ENCODE measurements at regions not wholly inside any gene's neighbourhood (a gene's known extent, or its start where the extent isn't known, plus 50 kb on each side); places are given as distances from the start of the nearest gene placed in this dataset.

- no peak overlapping the region for H3K27ac ChIP-seq
Observed at GRCh38 chr12:28083840-28084678, 106.2 kb upstream of the CCDC91 start.

DNA sequence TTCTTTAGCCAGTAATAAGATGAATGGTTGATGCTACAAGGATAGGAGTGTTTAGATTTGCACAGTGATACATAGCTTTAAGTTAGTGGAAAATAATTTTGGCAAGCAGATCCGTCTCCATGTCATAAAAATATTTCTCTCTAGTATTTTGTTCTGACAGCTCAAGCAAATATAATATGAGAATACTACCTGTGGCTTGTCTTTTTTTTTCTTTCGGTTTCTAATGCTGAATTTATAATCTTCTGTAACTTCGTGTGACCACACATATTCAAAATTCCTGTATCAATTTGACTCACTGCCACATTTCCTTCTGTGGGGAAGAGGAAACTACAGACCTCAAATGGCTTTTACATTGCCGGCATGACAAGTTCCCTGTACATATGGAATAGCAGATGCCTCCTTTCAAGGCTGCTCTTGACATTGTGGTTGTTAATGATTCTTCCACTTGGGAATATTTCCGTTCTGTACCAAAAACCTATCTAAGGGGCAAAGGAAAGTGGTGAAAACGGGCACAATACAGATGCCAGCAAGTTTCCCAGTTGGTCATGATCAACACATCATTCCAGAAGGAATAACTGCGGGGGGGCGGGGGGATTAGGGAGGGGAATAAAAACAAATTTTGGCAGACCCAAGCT is 103.6 kb upstream of the CCDC91 start:
- no peak for DNase-seq
- in situ Hi-C loops (cut with HindIII; ENCODE audit: low pct_ligation_motif_present, low sequenced_read_pairs), result no loop called here
- TF ChIP-seq, protein P1, sequence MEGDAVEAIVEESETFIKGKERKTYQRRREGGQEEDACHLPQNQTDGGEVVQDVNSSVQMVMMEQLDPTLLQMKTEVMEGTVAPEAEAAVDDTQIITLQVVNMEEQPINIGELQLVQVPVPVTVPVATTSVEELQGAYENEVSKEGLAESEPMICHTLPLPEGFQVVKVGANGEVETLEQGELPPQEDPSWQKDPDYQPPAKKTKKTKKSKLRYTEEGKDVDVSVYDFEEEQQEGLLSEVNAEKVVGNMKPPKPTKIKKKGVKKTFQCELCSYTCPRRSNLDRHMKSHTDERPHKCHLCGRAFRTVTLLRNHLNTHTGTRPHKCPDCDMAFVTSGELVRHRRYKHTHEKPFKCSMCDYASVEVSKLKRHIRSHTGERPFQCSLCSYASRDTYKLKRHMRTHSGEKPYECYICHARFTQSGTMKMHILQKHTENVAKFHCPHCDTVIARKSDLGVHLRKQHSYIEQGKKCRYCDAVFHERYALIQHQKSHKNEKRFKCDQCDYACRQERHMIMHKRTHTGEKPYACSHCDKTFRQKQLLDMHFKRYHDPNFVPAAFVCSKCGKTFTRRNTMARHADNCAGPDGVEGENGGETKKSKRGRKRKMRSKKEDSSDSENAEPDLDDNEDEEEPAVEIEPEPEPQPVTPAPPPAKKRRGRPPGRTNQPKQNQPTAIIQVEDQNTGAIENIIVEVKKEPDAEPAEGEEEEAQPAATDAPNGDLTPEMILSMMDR (IDR thresholded peaks at IDR 0.05; ENCODE audit: low read depth, low read length, missing control alignments), result no peak

More at GRCh38 chr12:28083840-28084678, 106.2 kb upstream of the CCDC91 start:
- Histone ChIP-seq H3K4me3 (ENCODE audit: low read depth, low read length) (no peak overlapping the region), H3K36me3 (replicated peaks) (no peaks in the 10 kb centered on the region), H3K27me3 (replicated peaks) (no peaks in the 10 kb centered on the region)
- DNase-seq, result peak; percentile 28
- TF ChIP-seq, protein P1 (IDR thresholded peaks at IDR 0.05; ENCODE audit: low read depth, low read length, missing control alignments), result no peak
- in situ Hi-C loops (cut with HindIII; ENCODE audit: low pct_ligation_motif_present, low sequenced_read_pairs), result no loop called here

DNA sequence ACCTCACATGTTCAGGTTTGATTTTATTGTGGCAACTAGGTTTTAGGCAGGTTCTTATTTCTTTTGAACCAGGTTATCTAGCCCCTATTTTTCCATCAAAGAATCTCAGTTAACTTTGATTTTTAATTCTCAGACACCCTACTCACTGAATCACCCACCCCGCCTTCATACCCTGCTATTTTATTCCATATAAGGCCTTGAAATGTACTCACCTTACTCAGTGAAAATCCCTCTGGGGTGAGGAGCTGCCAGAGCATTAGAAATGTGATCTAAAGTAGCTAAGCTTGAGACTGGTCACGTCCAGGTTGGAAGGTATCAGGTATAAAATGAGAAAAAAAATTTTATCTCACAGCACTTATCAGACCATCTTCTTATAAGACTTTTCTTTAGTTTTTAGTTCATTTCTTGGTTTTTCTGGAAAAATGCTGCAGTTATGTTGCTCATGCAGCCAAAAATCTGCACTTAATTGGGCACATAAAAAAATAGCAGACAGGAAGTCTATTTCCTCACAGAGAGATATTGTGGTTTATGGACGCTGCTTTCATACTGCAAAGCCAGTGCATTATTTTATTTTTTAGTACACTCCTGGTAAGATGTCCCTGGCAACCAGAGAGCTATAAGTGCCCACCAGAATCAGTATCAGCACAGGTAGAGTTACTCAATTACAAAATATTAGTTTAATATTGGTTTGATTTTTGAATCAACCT is 101.5 kb upstream of the CCDC91 start:
- no peaks in the 10 kb centered on the region for H3K36me3 ChIP-seq (replicated peaks)
- no peak for DNase-seq
- TF ChIP-seq, protein P1 (IDR thresholded peaks at IDR 0.05; ENCODE audit: low read depth, low read length, missing control alignments), result no peak
- H3K27ac ChIP-seq, result peak overlapping the region; percentile 20
- H3K27me3 ChIP-seq (replicated peaks), result no peaks in the 10 kb centered on the region
- no peak overlapping the region for H3K4me3 ChIP-seq (ENCODE audit: low read depth, low read length)
- in situ Hi-C loops (cut with HindIII; ENCODE audit: low pct_ligation_motif_present, low sequenced_read_pairs), result no loop called here

More for the DNA sequence above, 103.6 kb upstream of the CCDC91 start:
- H3K36me3 ChIP-seq (replicated peaks), result no peaks in the 10 kb centered on the region
- no peak overlapping the region for H3K27ac ChIP-seq
- H3K4me3 ChIP-seq (ENCODE audit: low read depth, low read length), result no peak overlapping the region
- H3K27me3 ChIP-seq (replicated peaks), result no peaks in the 10 kb centered on the region

GRCh38 chr12:28089338-28089737 is 100.9 kb upstream of the CCDC91 start:
- in situ Hi-C loops (cut with HindIII; ENCODE audit: low pct_ligation_motif_present, low sequenced_read_pairs), result no loop called here
- TF ChIP-seq, protein P1 (IDR thresholded peaks at IDR 0.05; ENCODE audit: low read depth, low read length, missing control alignments), result no peak
- no peak overlapping the region for H3K4me3 ChIP-seq (ENCODE audit: low read depth, low read length)
- H3K27me3 ChIP-seq (replicated peaks), result no peaks in the 10 kb centered on the region
- peak; percentile 47 for DNase-seq
- H3K27ac ChIP-seq, result peak overlapping the region; percentile 9
- H3K36me3 ChIP-seq (replicated peaks), result no peaks in the 10 kb centered on the region

- in situ Hi-C loops (cut with HindIII; ENCODE audit: low pct_ligation_motif_present, low sequenced_read_pairs), result no loop called here
- TF ChIP-seq, protein P1 (IDR thresholded peaks at IDR 0.05; ENCODE audit: low read depth, low read length, missing control alignments), result no peak
- no peak overlapping the region for H3K27ac ChIP-seq
- DNase-seq, result no peak
- no peaks in the 10 kb centered on the region for H3K36me3 ChIP-seq (replicated peaks)
- H3K4me3 ChIP-seq (ENCODE audit: low read depth, low read length), result no peak overlapping the region
- no peaks in the 10 kb centered on the region for H3K27me3 ChIP-seq (replicated peaks)
Observed at GRCh38 chr12:28090835-28091234, 99.4 kb upstream of the CCDC91 start.
